DMS153 treated with DMSO at 0.1 percent for 48 hours (cell line): ENCODE measurements at regions not wholly inside any gene's neighbourhood (a gene's known extent, or its start where the extent isn't known, plus 50 kb on each side); places are given as distances from the start of the nearest gene placed in this dataset.

Source experiments
- DNase-seq: peaks from one replicate; lab custom pipeline; 2025; ENCODE audit not compliant: unreplicated experiment; lab: John Stamatoyannopoulos, UW

GRCh38 chr15:61295239-61295638 lies 66.1 kb upstream of the RORA start:
- DNase-seq, result no peak

- no peak for DNase-seq
Measured at GRCh38 chr15:61282661-61283060, 53.6 kb upstream of the RORA start.

GRCh38 chr15:61281328-61281727 lies 52.2 kb upstream of the RORA start:
- no peak for DNase-seq
